Pons (tissue), 1 donor: ENCODE measurements at regions not wholly inside any gene's neighbourhood (a gene's known extent, or its start where the extent isn't known, plus 50 kb on each side); places are given as distances from the start of the nearest gene placed in this dataset.
A peak's percentile ranks its signal among the peaks of the same experiment; 100 is the strongest.
"Not testable (repeated sequence)": the region's sequence is repeated elsewhere in the genome, so short reads cannot be mapped to it uniquely, and the experiment has no call there.

Experiments
- DNase-seq: peaks from one replicate; pipeline ENCODE4 v3.0.0-alpha.2; 2016; ENCODE audit warnings: low spot score

GRCh38 chr3:188000361-188000861 lies 153.5 kb upstream of the LPP start:
- no peak for DNase-seq

- DNase-seq, result no peak
Measured at GRCh38 chr3:188001093-188001492, 152.9 kb upstream of the LPP start.

GRCh38 chr3:188001926-188002325 lies 152.0 kb upstream of the LPP start:
- DNase-seq, result no peak

- no peak for DNase-seq
Measured at GRCh38 chr3:188002626-188003138, 151.3 kb upstream of the LPP start.

GRCh38 chr3:188003188-188004171 lies 150.5 kb upstream of the LPP start:
- DNase-seq, result no peak

- peak; percentile 26 for DNase-seq
Measured at GRCh38 chr3:188006726-188007393, 147.1 kb upstream of the LPP start.

- no peak for DNase-seq
Measured at GRCh38 chr3:188007897-188008296, 146.1 kb upstream of the LPP start.

GRCh38 chr3:188008582-188009213 lies 145.3 kb upstream of the LPP start:
- no peak for DNase-seq

GRCh38 chr3:188010478-188010877 lies 143.5 kb upstream of the LPP start:
- DNase-seq, result no peak

GRCh38 chr3:188019727-188020126 lies 134.2 kb upstream of the LPP start:
- no peak for DNase-seq

GRCh38 chr3:188021041-188021440 lies 132.9 kb upstream of the LPP start:
- no peak for DNase-seq

- DNase-seq, result no peak
Measured at GRCh38 chr3:188021502-188022040, 132.4 kb upstream of the LPP start.

GRCh38 chr3:188022902-188023301 lies 131.1 kb upstream of the LPP start:
- not testable (repeated sequence) for DNase-seq

GRCh38 chr3:188025555-188025954 lies 128.4 kb upstream of the LPP start:
- no peak for DNase-seq

- no peak for DNase-seq
Measured at GRCh38 chr3:188026191-188026968, 127.6 kb upstream of the LPP start.

- DNase-seq, result no peak
Measured at GRCh38 chr3:188031121-188031520, 122.8 kb upstream of the LPP start.

- no peak for DNase-seq
Measured at GRCh38 chr3:188034989-188035388, 119.0 kb upstream of the LPP start.

GRCh38 chr3:188036375-188037194 lies 117.4 kb upstream of the LPP start:
- DNase-seq, result no peak

GRCh38 chr3:188037195-188037718 lies 116.7 kb upstream of the LPP start:
- DNase-seq, result no peak

GRCh38 chr3:188037965-188038581 lies 115.9 kb upstream of the LPP start:
- no peak for DNase-seq
